HG03571 (cell line): ENCODE measurements at regions not wholly inside any gene's neighbourhood (a gene's known extent, or its start where the extent isn't known, plus 50 kb on each side); places are given as distances from the start of the nearest gene placed in this dataset.

Source experiments
- ATAC-seq: cut with Tn5 transposase; IDR thresholded peaks from one replicate; pipeline ENCODE4 v1.9.1; 2021; ENCODE audit not compliant: unreplicated experiment

DNA sequence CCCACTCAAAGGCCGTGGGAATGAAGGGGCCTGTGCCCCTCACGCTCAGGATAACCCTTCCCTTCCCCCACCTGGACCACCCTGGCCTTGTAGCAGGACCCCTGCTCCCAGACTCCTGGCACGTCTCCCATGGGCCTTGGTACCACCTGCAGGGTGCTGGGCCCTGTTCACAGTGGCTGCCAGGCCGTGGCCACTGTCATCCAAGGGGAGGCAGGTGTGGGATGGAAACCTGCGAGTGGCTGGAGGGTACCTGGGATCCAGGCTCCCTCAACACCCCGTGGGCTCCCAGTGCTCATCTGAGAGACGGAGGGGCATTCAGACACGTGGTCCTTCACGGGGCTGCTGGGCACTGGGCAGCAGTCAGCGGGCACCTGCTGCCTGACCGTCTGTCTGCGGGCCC, 75.6 kb upstream of the CIBAR2 start:
- no peak for ATAC-seq

DNA sequence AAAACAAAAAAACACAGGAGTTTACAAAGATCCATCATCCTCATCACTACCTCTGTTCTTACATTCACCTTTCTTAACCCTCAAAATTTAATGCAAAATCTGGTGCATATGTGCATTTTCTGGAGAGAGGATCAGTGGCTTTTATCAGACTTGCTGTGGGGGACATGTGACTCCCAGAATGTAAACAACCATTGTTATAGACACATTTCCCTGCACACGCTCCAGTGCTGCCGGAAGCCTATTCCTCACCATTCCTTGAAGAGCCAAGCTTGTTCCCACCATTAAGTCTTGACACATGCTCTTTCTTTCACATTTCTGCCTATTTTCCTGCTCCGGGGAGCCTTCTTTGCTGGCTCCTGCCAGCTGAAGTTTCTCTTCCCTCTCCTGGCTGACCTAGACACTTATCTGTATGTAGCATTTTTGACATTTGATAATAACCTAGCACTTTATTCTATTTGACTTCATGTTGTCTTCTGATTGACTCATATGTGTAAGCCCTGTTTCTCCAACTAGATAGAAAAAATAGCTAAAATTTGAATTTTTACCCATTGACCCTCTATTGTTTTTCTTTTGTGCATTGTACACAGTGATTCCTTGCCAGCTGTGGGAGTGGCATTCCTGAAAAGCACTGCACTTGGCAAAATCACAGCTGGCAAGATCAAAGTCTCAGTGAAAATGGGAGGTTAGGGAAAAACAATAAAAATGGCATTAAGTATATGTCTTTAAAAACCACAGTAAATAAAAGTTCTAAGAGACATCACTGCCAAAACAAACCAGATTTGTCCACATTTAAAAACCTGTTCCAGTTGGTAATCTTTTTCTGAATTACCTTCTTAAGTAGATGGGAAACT, 76.8 kb upstream of the CIBAR2 start:
- no peak for ATAC-seq

DNA sequence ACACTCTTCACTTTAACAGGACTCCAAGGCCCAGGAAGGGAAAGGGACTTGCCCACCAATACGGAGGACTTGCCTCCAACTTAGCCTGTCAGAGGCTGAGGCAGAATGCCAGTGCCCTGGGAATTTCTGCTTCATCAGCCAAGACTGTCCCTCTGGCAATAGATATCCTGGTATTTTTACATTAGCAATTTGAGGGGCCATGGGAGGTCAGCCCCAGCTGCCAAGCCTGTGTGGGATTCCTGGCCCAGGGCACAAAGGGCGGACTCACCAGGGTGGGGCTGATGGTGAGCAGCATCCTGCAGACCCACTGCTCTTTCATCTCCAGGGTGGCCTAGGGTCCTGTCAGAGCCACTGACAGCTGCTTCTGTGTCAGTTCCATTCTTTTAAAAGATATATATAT, 78.3 kb upstream of the CIBAR2 start:
- no peak for ATAC-seq

GRCh38 chr16:85191341-85191965, 79.2 kb upstream of the CIBAR2 start:
- no peak for ATAC-seq

- ATAC-seq, result no peak
Observed at GRCh38 chr16:85192238-85193114, 80.2 kb upstream of the CIBAR2 start.

DNA sequence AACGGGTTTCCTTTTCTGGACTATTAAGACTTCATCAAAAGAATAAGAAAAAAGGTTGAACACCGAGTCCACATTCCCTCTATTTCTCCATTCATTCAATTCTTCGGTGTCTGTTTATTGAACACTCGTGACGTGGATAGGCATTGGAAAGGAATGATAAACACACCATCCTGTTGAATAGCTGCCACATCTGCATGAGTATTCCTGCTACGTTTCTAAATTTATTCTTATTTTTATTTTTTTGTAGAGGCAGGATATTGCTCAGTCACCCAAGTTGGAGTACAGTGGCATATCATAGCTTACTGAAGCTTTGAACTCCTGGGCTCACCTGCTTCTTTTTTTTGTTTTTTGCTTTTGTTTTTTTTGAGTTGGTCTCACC, 80.8 kb upstream of the CIBAR2 start:
- ATAC-seq, result no peak

GRCh38 chr16:85193876-85194275, 81.6 kb upstream of the CIBAR2 start:
- ATAC-seq, result no peak

GRCh38 chr16:85194307-85195270, 82.3 kb upstream of the CIBAR2 start:
- no peak for ATAC-seq

- no peak for ATAC-seq
Observed at GRCh38 chr16:85195271-85195647, 83.0 kb upstream of the CIBAR2 start.

DNA sequence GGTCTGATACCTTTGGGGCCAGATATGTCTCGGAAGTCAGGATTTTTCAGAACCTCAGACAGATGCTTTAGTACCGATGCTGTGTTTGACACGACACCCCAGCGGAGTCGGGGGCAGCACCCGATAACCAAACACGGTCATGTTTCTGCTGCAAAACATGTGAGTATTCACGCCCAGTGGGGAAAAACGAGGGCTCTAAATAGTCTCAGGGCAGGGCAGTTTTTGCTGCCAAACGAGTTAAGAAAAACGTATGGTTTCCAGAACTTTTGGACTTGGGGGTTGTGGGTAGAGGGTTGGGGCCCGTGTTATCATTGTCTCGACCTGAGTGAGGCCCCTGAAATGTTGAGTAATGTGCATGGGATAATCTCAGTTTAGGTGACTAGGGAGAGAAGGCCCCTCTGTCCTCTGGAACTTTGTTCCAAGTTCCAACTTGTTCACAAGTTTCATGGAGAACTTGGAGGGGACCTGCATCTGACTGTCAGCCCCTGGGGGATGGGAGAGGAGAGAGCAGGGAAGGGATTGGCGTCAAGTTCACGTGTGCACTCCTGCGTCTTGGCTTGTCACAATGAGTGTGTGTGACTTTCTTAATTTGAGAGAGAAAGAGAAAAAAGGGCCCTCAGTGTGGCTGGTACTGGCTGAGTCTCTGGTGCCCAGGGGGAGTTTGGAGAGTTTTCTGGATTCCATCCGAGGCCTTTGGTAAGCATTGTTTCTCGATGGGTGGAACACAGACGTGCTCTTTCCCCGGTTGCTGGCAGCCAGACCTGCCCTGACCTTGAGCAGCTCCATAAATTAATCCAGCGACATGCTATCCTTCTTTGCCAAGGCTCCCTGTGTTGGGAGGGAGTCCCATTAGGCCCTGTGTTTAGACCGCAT, 83.9 kb upstream of the CIBAR2 start:
- ATAC-seq, result no peak

- ATAC-seq, result no peak
Observed at GRCh38 chr16:85196976-85197375, 84.7 kb upstream of the CIBAR2 start.

GRCh38 chr16:85197611-85198566, 85.6 kb upstream of the CIBAR2 start:
- ATAC-seq, result no peak

GRCh38 chr16:85199069-85199725, 86.9 kb upstream of the CIBAR2 start:
- ATAC-seq, result no peak

- ATAC-seq, result no peak
Observed at GRCh38 chr16:85199880-85200279, 87.6 kb upstream of the CIBAR2 start.

- ATAC-seq, result no peak
Observed at GRCh38 chr16:85200471-85201278, 88.4 kb upstream of the CIBAR2 start.

GRCh38 chr16:85201574-85201973, 89.3 kb upstream of the CIBAR2 start:
- no peak for ATAC-seq

GRCh38 chr16:85202051-85202601, 89.9 kb upstream of the CIBAR2 start:
- ATAC-seq, result no peak
